ENCODE measurements at regions not wholly inside any gene's neighbourhood (a gene's known extent, or its start where the extent isn't known, plus 50 kb on each side); places are given as distances from the start of the nearest gene placed in this dataset.

- no peak for TF ChIP-seq POLR2AphosphoS5 (IDR thresholded peaks at IDR 0.05)
- TF ChIP-seq, protein P1, sequence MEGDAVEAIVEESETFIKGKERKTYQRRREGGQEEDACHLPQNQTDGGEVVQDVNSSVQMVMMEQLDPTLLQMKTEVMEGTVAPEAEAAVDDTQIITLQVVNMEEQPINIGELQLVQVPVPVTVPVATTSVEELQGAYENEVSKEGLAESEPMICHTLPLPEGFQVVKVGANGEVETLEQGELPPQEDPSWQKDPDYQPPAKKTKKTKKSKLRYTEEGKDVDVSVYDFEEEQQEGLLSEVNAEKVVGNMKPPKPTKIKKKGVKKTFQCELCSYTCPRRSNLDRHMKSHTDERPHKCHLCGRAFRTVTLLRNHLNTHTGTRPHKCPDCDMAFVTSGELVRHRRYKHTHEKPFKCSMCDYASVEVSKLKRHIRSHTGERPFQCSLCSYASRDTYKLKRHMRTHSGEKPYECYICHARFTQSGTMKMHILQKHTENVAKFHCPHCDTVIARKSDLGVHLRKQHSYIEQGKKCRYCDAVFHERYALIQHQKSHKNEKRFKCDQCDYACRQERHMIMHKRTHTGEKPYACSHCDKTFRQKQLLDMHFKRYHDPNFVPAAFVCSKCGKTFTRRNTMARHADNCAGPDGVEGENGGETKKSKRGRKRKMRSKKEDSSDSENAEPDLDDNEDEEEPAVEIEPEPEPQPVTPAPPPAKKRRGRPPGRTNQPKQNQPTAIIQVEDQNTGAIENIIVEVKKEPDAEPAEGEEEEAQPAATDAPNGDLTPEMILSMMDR (IDR thresholded peaks at IDR 0.05) = no peak
- no peak for TF ChIP-seq POLR2A (IDR thresholded peaks at IDR 0.05)
These were observed 533.2 kb upstream of the FAT1 start for GRCh38 chr4:187256897-187257296.
